SK-N-SH treated with all-trans-retinoic acid at 6 μM for 48 hours (cell line): ENCODE measurements at regions not wholly inside any gene's neighbourhood (a gene's known extent, or its start where the extent isn't known, plus 50 kb on each side); places are given as distances from the start of the nearest gene placed in this dataset.

Source experiments
- ATAC-seq: fragments of 200-7000 bp; cut with Tn5 transposase; 3 replicates; pipeline ENCODE4 v1.9.1; 2020; ENCODE audit warnings: mild to moderate bottlenecking, moderate library complexity
- ARNTL ChIP-seq: fragments of 450-650 bp; formaldehyde crosslinking; IDR thresholded peaks from 2 replicates; pipeline ENCODE4 v1.5.0; 2020; ENCODE audit warnings: low read depth, mild to moderate bottlenecking, moderate library complexity, borderline replicate concordance
- BACH2 ChIP-seq: fragments of 250-450 bp; sonication (Bioruptor Pico); IDR thresholded peaks from 2 replicates; pipeline ENCODE4 v1.9.0; 2021; ENCODE audit warnings: mild to moderate bottlenecking, borderline replicate concordance
- CSDC2 ChIP-seq: fragments of 250-450 bp; sonication (Bioruptor Pico); IDR thresholded peaks from 2 replicates; pipeline ENCODE4 v1.5.0; 2020; ENCODE audit warnings: mild to moderate bottlenecking, moderate library complexity
- ESRRG ChIP-seq: fragments of 250-450 bp; sonication (Bioruptor Pico); IDR thresholded peaks from 2 replicates; pipeline ENCODE4 v1.6.1; 2021; ENCODE audit warnings: mild to moderate bottlenecking
- GLIS3 ChIP-seq: fragments of 250-450 bp; sonication (Bioruptor Pico); IDR thresholded peaks from 2 replicates; pipeline ENCODE4 v1.5.0; 2020; ENCODE audit warnings: mild to moderate bottlenecking, moderate library complexity
- ISL1 ChIP-seq: fragments of 250-450 bp; sonication (Bioruptor Pico); IDR thresholded peaks from 2 replicates; pipeline ENCODE4 v2.1.2; 2022; ENCODE audit warnings: mild to moderate bottlenecking, moderate library complexity
- PPARA ChIP-seq: fragments of 250-450 bp; sonication (Bioruptor Pico); IDR thresholded peaks from 2 replicates; pipeline ENCODE4 v1.5.0; 2020; ENCODE audit warnings: mild to moderate bottlenecking, borderline replicate concordance
- RARB ChIP-seq: fragments of 250-450 bp; sonication (Bioruptor Pico); IDR thresholded peaks from 2 replicates; pipeline ENCODE4 v1.8.0; 2021; ENCODE audit warnings: mild to moderate bottlenecking, moderate library complexity
- SNAI2 ChIP-seq: fragments of 250-450 bp; sonication (Bioruptor Pico); IDR thresholded peaks from 2 replicates; pipeline ENCODE4 v1.5.0; 2020; ENCODE audit warnings: mild to moderate bottlenecking, moderate library complexity
- TCF4 ChIP-seq: fragments of 250-450 bp; sonication (Bioruptor Pico); IDR thresholded peaks from 2 replicates; pipeline ENCODE4 v1.8.0; 2021; ENCODE audit warnings: mild to moderate bottlenecking, moderate library complexity, borderline replicate concordance
- TOX ChIP-seq: fragments of 250-450 bp; sonication (Bioruptor Pico); IDR thresholded peaks from 2 replicates; pipeline ENCODE4 v1.8.0; 2021; ENCODE audit warnings: mild to moderate bottlenecking, moderate library complexity, borderline replicate concordance
- ZC3H10 ChIP-seq: fragments of 250-450 bp; sonication (Bioruptor Pico); IDR thresholded peaks from 2 replicates; pipeline ENCODE4 v1.5.1; 2021; ENCODE audit warnings: mild to moderate bottlenecking, moderate library complexity
- ZFP3 ChIP-seq: fragments of 250-450 bp; sonication (Bioruptor Pico); IDR thresholded peaks from 2 replicates; pipeline ENCODE4 v1.5.0; 2020; ENCODE audit warnings: mild to moderate bottlenecking, moderate library complexity
- ZFP30 ChIP-seq: fragments of 450-650 bp; formaldehyde crosslinking; IDR thresholded peaks from 2 replicates; pipeline ENCODE4 v1.5.0; 2022; ENCODE audit warnings: mild to moderate bottlenecking, moderate library complexity
- ZNF565 ChIP-seq: fragments of 450-650 bp; formaldehyde crosslinking; conservative IDR thresholded peaks from 2 replicates; pipeline ENCODE4 v1.5.0; 2020; ENCODE audit warnings: low read depth, mild to moderate bottlenecking, moderate library complexity
- ZNF70 ChIP-seq: fragments of 450-650 bp; formaldehyde crosslinking; IDR thresholded peaks from 2 replicates; pipeline ENCODE4 v1.5.0; 2020; ENCODE audit warnings: mild to moderate bottlenecking, moderate library complexity
- ZNF8 ChIP-seq: fragments of 450-650 bp; formaldehyde crosslinking; IDR thresholded peaks from 2 replicates; pipeline ENCODE4 v1.5.0; 2020; ENCODE audit warnings: mild to moderate bottlenecking, moderate library complexity
- TF ChIP-seq, protein P1 (sequence below): fragments of 250-450 bp; sonication (Bioruptor Pico); IDR thresholded peaks from 2 replicates; pipeline ENCODE4 v1.5.0; 2020; ENCODE audit warnings: mild to moderate bottlenecking, moderate library complexity
- TF ChIP-seq, protein P2 (sequence below): fragments of 250-450 bp; sonication (Bioruptor Pico); IDR thresholded peaks from 2 replicates; pipeline ENCODE4 v1.8.0; 2021; ENCODE audit warnings: low read depth, mild to moderate bottlenecking, moderate library complexity, borderline replicate concordance
- TF ChIP-seq, protein P3 (sequence below): fragments of 250-450 bp; sonication (Bioruptor Pico); IDR thresholded peaks from 2 replicates; pipeline ENCODE4 v1.5.1; 2020; ENCODE audit warnings: low read depth, mild to moderate bottlenecking, moderate library complexity
- TF ChIP-seq, protein P4 (sequence below): fragments of 250-450 bp; sonication (Bioruptor Pico); IDR thresholded peaks from 2 replicates; pipeline ENCODE4 v1.5.1; 2021; ENCODE audit warnings: mild to moderate bottlenecking, moderate library complexity
- TF ChIP-seq, protein P5 (sequence below): fragments of 250-450 bp; sonication (Bioruptor Pico); IDR thresholded peaks from 2 replicates; pipeline ENCODE4 v1.8.0; 2020; ENCODE audit warnings: mild to moderate bottlenecking, moderate library complexity, borderline replicate concordance

DNA sequence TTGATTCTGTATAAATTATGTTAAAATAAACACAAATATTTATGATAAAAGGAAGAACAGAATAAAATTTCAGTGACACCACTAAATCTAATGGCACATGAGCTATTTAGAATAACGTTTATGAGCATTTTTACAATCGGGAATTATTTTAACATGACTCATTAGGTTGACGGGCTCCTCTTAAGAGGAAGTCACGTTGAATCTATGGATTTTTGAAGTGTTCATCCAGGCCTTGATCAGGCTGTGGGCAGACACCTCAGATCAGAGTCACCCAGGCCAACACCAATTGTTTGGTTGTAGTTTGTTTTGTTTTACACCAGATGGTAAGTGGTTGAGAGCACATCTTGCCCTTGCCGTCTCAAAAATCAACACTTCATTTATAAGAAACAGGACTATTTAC lies 257.8 kb downstream of the FOXO1 start:
- ATAC-seq, result no peak
- TF ChIP-seq ZFP30, result no peak
- TF ChIP-seq GLIS3 (CRISPR knock-in tag), result no peak
- TF ChIP-seq, protein P1, sequence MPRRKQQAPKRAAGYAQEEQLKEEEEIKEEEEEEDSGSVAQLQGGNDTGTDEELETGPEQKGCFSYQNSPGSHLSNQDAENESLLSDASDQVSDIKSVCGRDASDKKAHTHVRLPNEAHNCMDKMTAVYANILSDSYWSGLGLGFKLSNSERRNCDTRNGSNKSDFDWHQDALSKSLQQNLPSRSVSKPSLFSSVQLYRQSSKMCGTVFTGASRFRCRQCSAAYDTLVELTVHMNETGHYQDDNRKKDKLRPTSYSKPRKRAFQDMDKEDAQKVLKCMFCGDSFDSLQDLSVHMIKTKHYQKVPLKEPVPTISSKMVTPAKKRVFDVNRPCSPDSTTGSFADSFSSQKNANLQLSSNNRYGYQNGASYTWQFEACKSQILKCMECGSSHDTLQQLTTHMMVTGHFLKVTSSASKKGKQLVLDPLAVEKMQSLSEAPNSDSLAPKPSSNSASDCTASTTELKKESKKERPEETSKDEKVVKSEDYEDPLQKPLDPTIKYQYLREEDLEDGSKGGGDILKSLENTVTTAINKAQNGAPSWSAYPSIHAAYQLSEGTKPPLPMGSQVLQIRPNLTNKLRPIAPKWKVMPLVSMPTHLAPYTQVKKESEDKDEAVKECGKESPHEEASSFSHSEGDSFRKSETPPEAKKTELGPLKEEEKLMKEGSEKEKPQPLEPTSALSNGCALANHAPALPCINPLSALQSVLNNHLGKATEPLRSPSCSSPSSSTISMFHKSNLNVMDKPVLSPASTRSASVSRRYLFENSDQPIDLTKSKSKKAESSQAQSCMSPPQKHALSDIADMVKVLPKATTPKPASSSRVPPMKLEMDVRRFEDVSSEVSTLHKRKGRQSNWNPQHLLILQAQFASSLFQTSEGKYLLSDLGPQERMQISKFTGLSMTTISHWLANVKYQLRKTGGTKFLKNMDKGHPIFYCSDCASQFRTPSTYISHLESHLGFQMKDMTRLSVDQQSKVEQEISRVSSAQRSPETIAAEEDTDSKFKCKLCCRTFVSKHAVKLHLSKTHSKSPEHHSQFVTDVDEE (CRISPR knock-in tag), result no peak
- no peak for TF ChIP-seq TCF4
- TF ChIP-seq TOX (CRISPR knock-in tag), result no peak
- TF ChIP-seq RARB, result no peak
- no peak for TF ChIP-seq ZFP3 (CRISPR knock-in tag)
- no peak for TF ChIP-seq ZC3H10
- TF ChIP-seq, protein P2, sequence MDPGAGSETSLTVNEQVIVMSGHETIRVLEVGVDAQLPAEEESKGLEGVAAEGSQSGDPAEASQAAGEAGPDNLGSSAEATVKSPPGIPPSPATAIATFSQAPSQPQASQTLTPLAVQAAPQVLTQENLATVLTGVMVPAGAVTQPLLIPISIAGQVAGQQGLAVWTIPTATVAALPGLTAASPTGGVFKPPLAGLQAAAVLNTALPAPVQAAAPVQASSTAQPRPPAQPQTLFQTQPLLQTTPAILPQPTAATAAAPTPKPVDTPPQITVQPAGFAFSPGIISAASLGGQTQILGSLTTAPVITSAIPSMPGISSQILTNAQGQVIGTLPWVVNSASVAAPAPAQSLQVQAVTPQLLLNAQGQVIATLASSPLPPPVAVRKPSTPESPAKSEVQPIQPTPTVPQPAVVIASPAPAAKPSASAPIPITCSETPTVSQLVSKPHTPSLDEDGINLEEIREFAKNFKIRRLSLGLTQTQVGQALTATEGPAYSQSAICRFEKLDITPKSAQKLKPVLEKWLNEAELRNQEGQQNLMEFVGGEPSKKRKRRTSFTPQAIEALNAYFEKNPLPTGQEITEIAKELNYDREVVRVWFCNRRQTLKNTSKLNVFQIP (CRISPR knock-in tag), result no peak
- no peak for TF ChIP-seq CSDC2 (CRISPR knock-in tag)
- TF ChIP-seq SNAI2, result no peak
- TF ChIP-seq ESRRG (CRISPR knock-in tag), result no peak
- TF ChIP-seq, protein P3, sequence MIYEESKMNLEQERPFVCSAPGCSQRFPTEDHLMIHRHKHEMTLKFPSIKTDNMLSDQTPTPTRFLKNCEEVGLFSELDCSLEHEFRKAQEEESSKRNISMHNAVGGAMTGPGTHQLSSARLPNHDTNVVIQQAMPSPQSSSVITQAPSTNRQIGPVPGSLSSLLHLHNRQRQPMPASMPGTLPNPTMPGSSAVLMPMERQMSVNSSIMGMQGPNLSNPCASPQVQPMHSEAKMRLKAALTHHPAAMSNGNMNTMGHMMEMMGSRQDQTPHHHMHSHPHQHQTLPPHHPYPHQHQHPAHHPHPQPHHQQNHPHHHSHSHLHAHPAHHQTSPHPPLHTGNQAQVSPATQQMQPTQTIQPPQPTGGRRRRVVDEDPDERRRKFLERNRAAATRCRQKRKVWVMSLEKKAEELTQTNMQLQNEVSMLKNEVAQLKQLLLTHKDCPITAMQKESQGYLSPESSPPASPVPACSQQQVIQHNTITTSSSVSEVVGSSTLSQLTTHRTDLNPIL, result no peak
- TF ChIP-seq ZNF8 (CRISPR knock-in tag), result no peak
- TF ChIP-seq ARNTL (CRISPR knock-in tag), result no peak
- TF ChIP-seq, protein P4, sequence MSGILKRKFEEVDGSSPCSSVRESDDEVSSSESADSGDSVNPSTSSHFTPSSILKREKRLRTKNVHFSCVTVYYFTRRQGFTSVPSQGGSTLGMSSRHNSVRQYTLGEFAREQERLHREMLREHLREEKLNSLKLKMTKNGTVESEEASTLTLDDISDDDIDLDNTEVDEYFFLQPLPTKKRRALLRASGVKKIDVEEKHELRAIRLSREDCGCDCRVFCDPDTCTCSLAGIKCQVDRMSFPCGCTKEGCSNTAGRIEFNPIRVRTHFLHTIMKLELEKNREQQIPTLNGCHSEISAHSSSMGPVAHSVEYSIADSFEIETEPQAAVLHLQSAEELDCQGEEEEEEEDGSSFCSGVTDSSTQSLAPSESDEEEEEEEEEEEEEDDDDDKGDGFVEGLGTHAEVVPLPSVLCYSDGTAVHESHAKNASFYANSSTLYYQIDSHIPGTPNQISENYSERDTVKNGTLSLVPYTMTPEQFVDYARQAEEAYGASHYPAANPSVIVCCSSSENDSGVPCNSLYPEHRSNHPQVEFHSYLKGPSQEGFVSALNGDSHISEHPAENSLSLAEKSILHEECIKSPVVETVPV (CRISPR knock-in tag), result no peak
- no peak for TF ChIP-seq ZNF565 (CRISPR knock-in tag)
- no peak for TF ChIP-seq ISL1 (CRISPR knock-in tag)

DNA sequence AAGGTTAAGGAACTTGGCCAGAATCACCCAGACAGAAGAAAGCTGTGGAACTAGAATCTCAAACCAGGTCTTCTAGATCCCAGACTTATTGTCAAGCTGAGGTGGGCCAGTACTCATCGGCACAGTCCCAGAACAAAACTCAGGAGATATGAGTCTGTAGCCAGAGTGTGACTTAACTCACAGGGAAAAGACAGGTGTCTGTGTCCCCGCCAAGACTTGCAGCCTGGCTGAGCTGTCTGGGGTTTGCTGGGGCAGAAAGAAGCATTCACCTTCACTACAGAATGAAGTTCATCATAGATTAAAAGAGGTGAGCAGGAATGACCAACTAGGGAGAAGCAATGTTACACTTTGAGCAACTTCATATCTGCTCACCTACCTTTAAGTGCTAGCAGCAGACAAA lies 257.2 kb downstream of the FOXO1 start:
- no peak for ATAC-seq

DNA sequence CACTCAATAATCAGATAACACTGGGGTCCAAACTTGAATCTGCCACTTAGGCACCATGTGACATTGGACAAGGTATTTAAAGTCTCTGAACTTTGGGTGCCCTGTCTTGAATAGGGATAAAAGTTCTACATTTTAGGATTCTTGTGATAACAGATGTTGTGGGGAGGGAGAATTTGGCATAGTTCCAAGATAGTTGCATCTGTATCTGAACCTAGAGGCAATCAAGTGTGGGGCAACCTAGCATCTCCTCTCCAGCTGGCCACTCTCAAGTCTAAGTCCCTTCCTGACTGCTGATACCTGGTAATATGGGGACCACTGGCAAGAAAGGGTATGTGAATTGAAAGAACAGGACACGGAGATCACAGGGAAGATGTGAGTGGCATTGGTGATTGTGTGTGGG lies 256.1 kb downstream of the FOXO1 start:
- ATAC-seq, result no peak
- TF ChIP-seq, protein P2 (CRISPR knock-in tag), result no peak
- TF ChIP-seq TCF4 (no peak), ZNF70 (CRISPR knock-in tag) (no peak), SNAI2 (no peak), RARB (no peak), ZNF8 (CRISPR knock-in tag) (no peak), ISL1 (CRISPR knock-in tag) (no peak), BACH2 (no peak)
- TF ChIP-seq, protein P1 (CRISPR knock-in tag), result no peak
- TF ChIP-seq, protein P5, sequence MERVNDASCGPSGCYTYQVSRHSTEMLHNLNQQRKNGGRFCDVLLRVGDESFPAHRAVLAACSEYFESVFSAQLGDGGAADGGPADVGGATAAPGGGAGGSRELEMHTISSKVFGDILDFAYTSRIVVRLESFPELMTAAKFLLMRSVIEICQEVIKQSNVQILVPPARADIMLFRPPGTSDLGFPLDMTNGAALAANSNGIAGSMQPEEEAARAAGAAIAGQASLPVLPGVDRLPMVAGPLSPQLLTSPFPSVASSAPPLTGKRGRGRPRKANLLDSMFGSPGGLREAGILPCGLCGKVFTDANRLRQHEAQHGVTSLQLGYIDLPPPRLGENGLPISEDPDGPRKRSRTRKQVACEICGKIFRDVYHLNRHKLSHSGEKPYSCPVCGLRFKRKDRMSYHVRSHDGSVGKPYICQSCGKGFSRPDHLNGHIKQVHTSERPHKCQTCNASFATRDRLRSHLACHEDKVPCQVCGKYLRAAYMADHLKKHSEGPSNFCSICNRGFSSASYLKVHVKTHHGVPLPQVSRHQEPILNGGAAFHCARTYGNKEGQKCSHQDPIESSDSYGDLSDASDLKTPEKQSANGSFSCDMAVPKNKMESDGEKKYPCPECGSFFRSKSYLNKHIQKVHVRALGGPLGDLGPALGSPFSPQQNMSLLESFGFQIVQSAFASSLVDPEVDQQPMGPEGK, result no peak

More for the DNA sequence above, 257.2 kb downstream of the FOXO1 start:
- TF ChIP-seq ZFP3 (CRISPR knock-in tag) (no peak), PPARA (no peak), TOX (CRISPR knock-in tag) (no peak), ISL1 (CRISPR knock-in tag) (no peak), GLIS3 (CRISPR knock-in tag) (no peak)
- TF ChIP-seq, protein P2 (CRISPR knock-in tag), result no peak
